OCI-LY3 (cell line): ENCODE measurements at regions not wholly inside any gene's neighbourhood (a gene's known extent, or its start where the extent isn't known, plus 50 kb on each side); places are given as distances from the start of the nearest gene placed in this dataset.

Experiments used
- H2AFZ ChIP-seq: fragments of 200-600, 300-600 bp; shearing (Covaris generic); 2 replicates; pipeline ENCODE4 v1.6.0; 2014; ENCODE audit warnings: antibody characterized with exemption, low read depth, low read length
- H3K27ac ChIP-seq: fragments of 200-600, 300-600 bp; sonication (generic); 2 replicates; pipeline ENCODE4 v1.5.1; 2014; ENCODE audit warnings: mild to moderate bottlenecking, low read length, moderate library complexity, mixed read lengths
- H3K27me3 ChIP-seq: fragments of 200-600, 300-600 bp; sonication (generic); 2 replicates; pipeline ENCODE4 v1.6.1; 2014; ENCODE audit warnings: low read depth, low read length, mixed read lengths
- H3K36me3 ChIP-seq: fragments of 200-600, 300-600 bp; sonication (generic); replicated peaks from 2 replicates; pipeline ENCODE3; 2014; ENCODE audit warnings: low read depth, low read length, mixed read lengths
- H3K4me1 ChIP-seq: fragments of 300-600, 200-600 bp; sonication (generic); 2 replicates; pipeline ENCODE4 v1.6.1; 2014; ENCODE audit warnings: low read length, mixed read lengths
- H3K4me2 ChIP-seq: fragments of 200-600, 300-600 bp; sonication (generic); 2 replicates; pipeline ENCODE4 v1.6.1; 2014; ENCODE audit warnings: low read length, mixed read lengths
- H3K4me3 ChIP-seq: fragments of 300-600, 200-600 bp; sonication (generic); 2 replicates; pipeline ENCODE4 v1.5.1; 2014; ENCODE audit warnings: antibody characterized with exemption, mild to moderate bottlenecking, low read length, moderate library complexity
- H3K79me2 ChIP-seq: fragments of 300-600, 200-600 bp; shearing (Covaris generic); 2 replicates; pipeline ENCODE4 v1.6.1; 2014; ENCODE audit warnings: mild to moderate bottlenecking, low read length, mixed read lengths
- H3K9ac ChIP-seq: fragments of 300-600, 200-600 bp; shearing (Covaris generic); 2 replicates; pipeline ENCODE4 v1.6.0; 2014; ENCODE audit warnings: mild to moderate bottlenecking, low read length, moderate library complexity
- H3K9me3 ChIP-seq: fragments of 200-600, 300-600 bp; shearing (Covaris generic); 2 replicates; pipeline ENCODE4 v1.6.1; 2014; ENCODE audit warnings: low read length, mixed read lengths; ENCODE audit not compliant: insufficient read depth
- H4K20me1 ChIP-seq: fragments of 200-600, 300-600 bp; sonication (generic); 2 replicates; pipeline ENCODE4 v1.6.1; 2016; ENCODE audit warnings: low read length, mixed read lengths; ENCODE audit not compliant: insufficient read depth
- EZH2phosphoT487 ChIP-seq: fragments of 200-600 bp; shearing (Covaris generic); IDR thresholded peaks from 2 replicates; pipeline ENCODE4 v1.6.1; 2018; ENCODE audit warnings: antibody characterized with exemption, mixed run types, low read depth
- TF ChIP-seq, protein P1 (sequence below): fragments of 200-600, 300-600 bp; sonication (generic); IDR thresholded peaks from 2 replicates; pipeline ENCODE4 v1.5.1; 2014; ENCODE audit warnings: antibody characterized with exemption, low read length, low read depth

DNA sequence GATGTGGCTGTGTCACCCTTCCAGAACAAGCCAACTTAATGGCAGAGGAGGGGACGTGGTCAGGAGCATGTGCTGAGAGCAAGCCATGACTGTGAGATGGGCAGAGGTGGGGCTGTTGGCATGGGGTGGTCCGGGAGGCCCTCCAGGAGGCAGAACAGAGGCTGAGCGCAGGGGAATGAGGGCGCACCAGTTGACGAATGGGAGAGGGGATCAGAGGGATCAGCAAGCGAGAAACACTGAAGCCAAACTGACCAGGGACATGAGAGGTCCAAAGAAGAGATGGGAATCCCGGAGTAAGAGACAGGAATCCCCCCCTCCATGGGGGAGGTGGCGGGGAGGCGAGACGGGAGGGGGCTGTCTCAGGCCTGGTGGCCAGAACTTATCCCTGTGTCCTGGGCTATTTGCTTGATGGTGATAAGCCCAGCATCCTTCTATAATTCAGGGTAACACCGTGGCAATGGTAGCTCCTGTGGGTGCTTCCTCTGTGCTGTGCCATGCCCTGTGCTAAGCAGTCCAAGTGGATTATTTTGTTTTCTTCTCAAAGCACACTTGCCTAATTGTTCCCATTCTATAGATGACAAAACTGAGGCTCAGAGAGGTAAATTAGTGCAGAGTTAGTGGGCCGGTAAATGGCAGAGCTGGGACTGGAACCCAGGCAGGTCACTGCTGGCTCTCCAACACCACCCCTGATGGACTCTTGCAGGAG, 83.4 kb upstream of the SHISAL1 start:
- Histone ChIP-seq H4K20me1 (no peaks in the 10 kb centered on the region), H3K27me3 (peaks cover 31% of the 10 kb centered on the region), H2AFZ (no peak overlapping the region), H3K4me1 (no peaks in the 10 kb centered on the region), H3K27ac (no peak overlapping the region), H3K9me3 (no peaks in the 10 kb centered on the region), H3K36me3 (no peaks in the 10 kb centered on the region), H3K4me2 (no peak overlapping the region), H3K79me2 (no peaks in the 10 kb centered on the region), H3K4me3 (no peak overlapping the region), H3K9ac (no peak overlapping the region)
- TF ChIP-seq, protein P1, sequence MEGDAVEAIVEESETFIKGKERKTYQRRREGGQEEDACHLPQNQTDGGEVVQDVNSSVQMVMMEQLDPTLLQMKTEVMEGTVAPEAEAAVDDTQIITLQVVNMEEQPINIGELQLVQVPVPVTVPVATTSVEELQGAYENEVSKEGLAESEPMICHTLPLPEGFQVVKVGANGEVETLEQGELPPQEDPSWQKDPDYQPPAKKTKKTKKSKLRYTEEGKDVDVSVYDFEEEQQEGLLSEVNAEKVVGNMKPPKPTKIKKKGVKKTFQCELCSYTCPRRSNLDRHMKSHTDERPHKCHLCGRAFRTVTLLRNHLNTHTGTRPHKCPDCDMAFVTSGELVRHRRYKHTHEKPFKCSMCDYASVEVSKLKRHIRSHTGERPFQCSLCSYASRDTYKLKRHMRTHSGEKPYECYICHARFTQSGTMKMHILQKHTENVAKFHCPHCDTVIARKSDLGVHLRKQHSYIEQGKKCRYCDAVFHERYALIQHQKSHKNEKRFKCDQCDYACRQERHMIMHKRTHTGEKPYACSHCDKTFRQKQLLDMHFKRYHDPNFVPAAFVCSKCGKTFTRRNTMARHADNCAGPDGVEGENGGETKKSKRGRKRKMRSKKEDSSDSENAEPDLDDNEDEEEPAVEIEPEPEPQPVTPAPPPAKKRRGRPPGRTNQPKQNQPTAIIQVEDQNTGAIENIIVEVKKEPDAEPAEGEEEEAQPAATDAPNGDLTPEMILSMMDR = no peak
- no peak for TF ChIP-seq EZH2phosphoT487

DNA sequence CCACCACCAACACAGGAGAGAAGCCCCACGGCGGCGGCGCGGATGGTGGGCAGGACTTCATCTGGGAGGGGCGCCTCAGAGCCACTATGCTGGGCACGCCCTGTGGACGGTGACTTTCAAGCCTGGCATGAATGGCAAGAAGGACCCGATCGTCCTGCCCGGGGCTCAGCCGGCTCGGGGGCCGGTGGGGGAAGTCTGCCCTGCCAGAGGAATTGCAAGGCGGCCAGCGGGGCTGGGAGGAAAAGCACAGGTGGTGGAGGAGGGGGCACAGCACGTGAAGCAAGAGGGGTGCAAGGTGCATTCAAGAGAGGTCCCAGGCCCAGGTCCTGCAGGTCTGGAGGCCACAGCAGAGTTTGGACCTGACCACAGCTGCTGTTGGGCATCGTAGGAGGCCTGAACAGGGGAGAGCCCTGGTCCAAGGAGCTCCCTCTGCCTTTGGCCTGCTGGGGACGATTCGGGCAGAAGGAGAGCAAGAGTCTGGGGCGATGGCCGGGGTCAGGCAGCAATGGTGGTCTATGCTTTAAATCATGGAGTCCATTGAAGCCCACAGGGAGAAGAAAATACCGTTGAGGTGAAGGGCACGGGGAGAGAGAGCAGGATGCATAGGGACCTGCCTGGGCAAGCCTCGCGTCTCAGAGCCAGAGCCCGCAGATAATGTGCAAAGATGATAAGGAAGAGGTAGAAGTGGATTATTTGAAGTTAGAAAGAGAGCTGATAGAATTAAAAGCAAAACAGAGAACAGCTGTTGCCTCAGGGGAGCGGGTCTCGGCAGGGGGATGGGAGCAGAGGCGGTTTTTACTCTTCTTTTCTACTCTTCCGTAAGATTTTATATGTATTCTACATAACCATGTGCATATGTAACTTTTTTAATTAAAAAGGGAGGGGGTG, 82.6 kb upstream of the SHISAL1 start:
- Histone ChIP-seq H3K79me2 (no peaks in the 10 kb centered on the region), H3K4me3 (no peak overlapping the region), H3K4me2 (no peak overlapping the region), H3K9me3 (no peaks in the 10 kb centered on the region), H3K4me1 (no peaks in the 10 kb centered on the region), H3K9ac (no peak overlapping the region), H4K20me1 (no peaks in the 10 kb centered on the region), H3K27ac (no peak overlapping the region), H3K36me3 (no peaks in the 10 kb centered on the region), H2AFZ (no peak overlapping the region), H3K27me3 (peaks cover 30% of the 10 kb centered on the region)
- no peak for TF ChIP-seq EZH2phosphoT487
- TF ChIP-seq, protein P1 = no peak

DNA sequence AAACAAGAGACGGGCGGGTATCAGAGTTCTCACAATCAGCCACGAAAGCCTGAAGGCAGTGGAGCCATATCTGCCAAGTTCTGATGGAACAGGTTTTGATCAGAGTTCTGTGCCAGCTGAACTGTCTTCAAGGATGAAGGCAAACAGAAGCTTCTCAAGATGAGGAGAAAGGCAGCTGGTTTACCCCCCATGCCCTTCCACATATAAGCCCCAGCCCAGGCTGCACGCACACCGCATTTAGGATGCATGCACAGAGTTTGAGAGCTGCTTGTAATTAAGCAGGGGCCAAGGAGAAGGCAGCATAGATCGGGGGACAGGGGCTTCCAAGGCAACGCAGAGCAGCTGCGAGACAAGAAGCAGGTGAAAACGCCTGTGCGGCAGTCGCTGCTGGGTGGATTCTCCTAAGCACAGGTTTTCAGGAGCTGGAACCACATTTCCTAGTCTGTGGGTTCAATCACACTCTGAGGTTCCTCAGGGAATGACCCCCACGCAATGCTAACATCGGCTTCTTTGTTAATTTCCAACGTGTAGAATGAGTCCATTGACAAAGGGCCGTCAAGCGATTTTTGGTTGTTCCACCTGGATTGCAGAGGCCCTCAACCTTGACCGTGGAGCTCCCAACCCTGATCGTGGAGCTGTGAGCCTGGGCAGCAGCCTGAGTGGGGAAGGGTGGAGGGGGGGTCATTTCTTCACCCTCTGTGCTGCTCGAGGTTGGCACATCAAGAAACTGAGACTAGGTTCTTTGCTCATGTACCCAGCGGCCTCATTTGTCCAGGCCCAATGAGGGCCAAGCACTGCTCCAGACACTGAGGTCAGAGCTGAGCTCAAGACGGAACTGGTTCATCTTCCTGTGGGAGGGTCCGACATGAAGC, 81.7 kb upstream of the SHISAL1 start:
- Histone ChIP-seq H3K27me3 (peaks cover 30% of the 10 kb centered on the region), H3K79me2 (no peaks in the 10 kb centered on the region), H3K9me3 (no peaks in the 10 kb centered on the region), H4K20me1 (no peaks in the 10 kb centered on the region), H3K4me2 (no peak overlapping the region), H3K27ac (no peak overlapping the region), H3K4me1 (no peaks in the 10 kb centered on the region), H2AFZ (no peak overlapping the region), H3K36me3 (no peaks in the 10 kb centered on the region), H3K4me3 (no peak overlapping the region), H3K9ac (no peak overlapping the region)
- TF ChIP-seq, protein P1 = no peak
